Colonic mucosa (tissue), 4 donors: ENCODE measurements at regions not wholly inside any gene's neighbourhood (a gene's known extent, or its start where the extent isn't known, plus 50 kb on each side); places are given as distances from the start of the nearest gene placed in this dataset.

Experiments used
- DNase-seq: peaks from one replicate; pipeline ENCODE4 v3.0.0-alpha.2; 2020
- H3K27ac ChIP-seq: fragments of 200-600 bp; one replicate; pipeline ENCODE4 v1.8.0; 2021
- H3K27me3 ChIP-seq: fragments of 200-600 bp; one replicate; pipeline ENCODE4 v1.8.0; 2021
- H3K36me3 ChIP-seq: fragments of 200-600 bp; one replicate; pipeline ENCODE4 v1.8.0; 2021
- H3K4me1 ChIP-seq: fragments of 200-600 bp; one replicate; pipeline ENCODE4 v1.8.0; 2021; ENCODE audit warnings: mild to moderate bottlenecking
- H3K4me3 ChIP-seq: fragments of 200-600 bp; one replicate; pipeline ENCODE4 v1.8.0; 2021
- H3K9ac ChIP-seq, 2 donors: one replicate each; pipeline ENCODE4 v1.7.0; 2013; ENCODE audit warnings: control low read depth in 2 of 2, low read depth in 2 of 2, low read length in 2 of 2
- H3K9me3 ChIP-seq: fragments of 200-600 bp; one replicate; pipeline ENCODE4 v1.8.0; 2021
- CTCF ChIP-seq: fragments of 200-600 bp; IDR thresholded peaks from one replicate; pipeline ENCODE4 v1.8.0; 2022; ENCODE audit warnings: antibody characterized with exemption, mild to moderate bottlenecking
- intact Hi-C: fragments of 100-400 bp; cut with DNase I; formaldehyde crosslinking; loops from one replicate; pipeline ENCODE4 v1.14.1; 2022
- donor health status: healthy.
- donor health status: DM: no; HTN: no; CAD: no.
- donor health status: DM: no; HTN: no; CAD: no.

- intact Hi-C loops: no loop called here
- no peak for DNase-seq
- no peaks in the 10 kb centered on the region for H3K27me3 ChIP-seq
- H3K4me1 ChIP-seq: no peaks in the 10 kb centered on the region
- TF ChIP-seq CTCF: no peak
- no peak overlapping the region for H3K9ac ChIP-seq
- H3K4me3 ChIP-seq: no peak overlapping the region
- no peak overlapping the region for H3K27ac ChIP-seq
- no peaks in the 10 kb centered on the region for H3K36me3 ChIP-seq
- no peaks in the 10 kb centered on the region for H3K9me3 ChIP-seq
Measured at GRCh38 chr14:30292541-30292940, 266.4 kb upstream of the G2E3 start.

GRCh38 chr14:30295980-30296379 lies 263.0 kb upstream of the G2E3 start:
- Histone ChIP-seq H3K4me1 (no peaks in the 10 kb centered on the region), H3K36me3 (no peaks in the 10 kb centered on the region), H3K4me3 (no peak overlapping the region), H3K9ac (no peak overlapping the region), H3K27ac (no peak overlapping the region), H3K9me3 (no peaks in the 10 kb centered on the region), H3K27me3 (no peaks in the 10 kb centered on the region)
- TF ChIP-seq CTCF: no peak
- no peak for DNase-seq
- intact Hi-C loops: no loop called here

- H3K27me3 ChIP-seq: no peaks in the 10 kb centered on the region
- no peak overlapping the region for H3K27ac ChIP-seq
- no peaks in the 10 kb centered on the region for H3K4me1 ChIP-seq
- H3K36me3 ChIP-seq: no peaks in the 10 kb centered on the region
- no peak for TF ChIP-seq CTCF
- no peak for DNase-seq
- intact Hi-C loops: no loop called here
- no peak overlapping the region for H3K4me3 ChIP-seq
- no peak overlapping the region for H3K9ac ChIP-seq
- no peaks in the 10 kb centered on the region for H3K9me3 ChIP-seq
Measured at GRCh38 chr14:30296931-30297405, 262.0 kb upstream of the G2E3 start.

GRCh38 chr14:30297876-30298795 lies 260.8 kb upstream of the G2E3 start:
- TF ChIP-seq CTCF: no peak
- intact Hi-C loops: no loop called here

GRCh38 chr14:30299915-30300314 lies 259.0 kb upstream of the G2E3 start:
- Histone ChIP-seq H3K36me3 (no peaks in the 10 kb centered on the region), H3K27ac (no peak overlapping the region), H3K9ac (no peak overlapping the region), H3K4me3 (no peak overlapping the region), H3K27me3 (no peaks in the 10 kb centered on the region), H3K9me3 (no peaks in the 10 kb centered on the region), H3K4me1 (no peaks in the 10 kb centered on the region)
- TF ChIP-seq CTCF: no peak
- intact Hi-C loops: no loop called here
- DNase-seq: no peak

More at GRCh38 chr14:30297876-30298795, 260.8 kb upstream of the G2E3 start:
- H3K4me1 ChIP-seq: no peaks in the 10 kb centered on the region
- no peaks in the 10 kb centered on the region for H3K36me3 ChIP-seq
- no peak for DNase-seq
- no peak overlapping the region for H3K27ac ChIP-seq
- H3K4me3 ChIP-seq: no peak overlapping the region
- no peaks in the 10 kb centered on the region for H3K27me3 ChIP-seq
- no peaks in the 10 kb centered on the region for H3K9me3 ChIP-seq
- no peak overlapping the region for H3K9ac ChIP-seq
